ENCODE measurements at regions not wholly inside any gene's neighbourhood (a gene's known extent, or its start where the extent isn't known, plus 50 kb on each side); places are given as distances from the start of the nearest gene placed in this dataset.

DNA sequence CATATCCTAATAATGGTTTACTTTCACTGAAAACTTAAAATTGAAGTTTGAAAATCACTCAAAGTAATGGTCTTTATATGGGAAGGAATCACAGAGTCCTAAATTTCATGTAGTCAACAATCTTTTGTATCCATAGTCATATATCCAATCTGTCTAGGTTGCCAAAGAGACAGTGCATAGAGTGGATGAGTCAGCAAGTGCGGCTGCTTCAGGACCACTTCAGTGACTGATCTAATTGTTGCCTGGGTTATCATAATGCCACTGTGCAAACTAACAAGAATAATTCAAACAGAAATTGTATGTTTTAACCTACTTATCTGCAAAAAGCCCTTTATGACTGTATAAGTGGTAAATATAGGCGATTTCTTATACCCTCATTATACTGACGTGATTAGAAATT, 211.3 kb upstream of the PRR16 start:
- Mint-ChIP-seq H3K4me3 (ENCODE audit: low read depth) (no peak overlapping the region), H3K4me1 (ENCODE audit: low read depth) (peaks cover 3% of the 10 kb centered on the region), H3K27ac (no peak overlapping the region), H3K9me3 (ENCODE audit: low read depth) (no peaks in the 10 kb centered on the region), H3K36me3 (ENCODE audit: insufficient read depth) (no peaks in the 10 kb centered on the region), H3K27me3 (no peaks in the 10 kb centered on the region)
- TF ChIP-seq CTCF (IDR thresholded peaks at IDR 0.05; ENCODE audit: unreplicated experiment): no peak
- DNase-seq (ENCODE audit: low spot score, unreplicated experiment): no peak

GRCh38 chr5:120254385-120254784, 209.7 kb upstream of the PRR16 start:
- H3K27me3 Mint-ChIP-seq: no peaks in the 10 kb centered on the region
- H3K4me3 Mint-ChIP-seq (ENCODE audit: low read depth): no peak overlapping the region
- H3K27ac Mint-ChIP-seq: no peak overlapping the region
- H3K4me1 Mint-ChIP-seq (ENCODE audit: low read depth): peaks cover 3% of the 10 kb centered on the region
- no peak for DNase-seq (ENCODE audit: low spot score, unreplicated experiment)
- H3K9me3 Mint-ChIP-seq (ENCODE audit: low read depth): no peaks in the 10 kb centered on the region
- no peaks in the 10 kb centered on the region for H3K36me3 Mint-ChIP-seq (ENCODE audit: insufficient read depth)
- TF ChIP-seq CTCF (IDR thresholded peaks at IDR 0.05; ENCODE audit: unreplicated experiment): no peak

GRCh38 chr5:120255214-120255613, 208.9 kb upstream of the PRR16 start:
- no peaks in the 10 kb centered on the region for H3K27me3 Mint-ChIP-seq
- H3K9me3 Mint-ChIP-seq (ENCODE audit: low read depth): no peaks in the 10 kb centered on the region
- H3K36me3 Mint-ChIP-seq (ENCODE audit: insufficient read depth): no peaks in the 10 kb centered on the region
- no peak overlapping the region for H3K27ac Mint-ChIP-seq
- peaks cover 3% of the 10 kb centered on the region for H3K4me1 Mint-ChIP-seq (ENCODE audit: low read depth)
- DNase-seq (ENCODE audit: low spot score, unreplicated experiment): no peak
- TF ChIP-seq CTCF (IDR thresholded peaks at IDR 0.05; ENCODE audit: unreplicated experiment): no peak
- H3K4me3 Mint-ChIP-seq (ENCODE audit: low read depth): no peak overlapping the region

DNA sequence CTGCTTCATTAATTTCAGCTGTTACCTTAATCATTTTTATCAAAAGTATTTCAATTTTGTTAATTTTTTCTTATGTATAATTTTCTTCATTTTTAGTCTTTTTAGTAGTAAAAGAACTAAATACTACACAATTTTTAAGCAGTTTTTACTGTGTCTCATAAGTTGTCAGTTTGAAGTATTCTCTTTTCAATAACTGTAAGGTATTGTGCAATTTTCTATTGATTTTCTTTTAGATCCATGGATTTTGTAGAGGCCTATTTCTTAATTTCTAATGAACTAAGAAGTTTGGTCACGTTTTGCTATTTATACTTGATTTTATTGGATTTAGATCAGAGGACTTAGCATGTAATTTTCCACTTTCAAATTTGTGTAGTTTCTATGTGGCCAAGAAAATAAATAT, 207.7 kb upstream of the PRR16 start:
- TF ChIP-seq CTCF (IDR thresholded peaks at IDR 0.05; ENCODE audit: unreplicated experiment): no peak
- peaks cover 3% of the 10 kb centered on the region for H3K4me1 Mint-ChIP-seq (ENCODE audit: low read depth)

DNA sequence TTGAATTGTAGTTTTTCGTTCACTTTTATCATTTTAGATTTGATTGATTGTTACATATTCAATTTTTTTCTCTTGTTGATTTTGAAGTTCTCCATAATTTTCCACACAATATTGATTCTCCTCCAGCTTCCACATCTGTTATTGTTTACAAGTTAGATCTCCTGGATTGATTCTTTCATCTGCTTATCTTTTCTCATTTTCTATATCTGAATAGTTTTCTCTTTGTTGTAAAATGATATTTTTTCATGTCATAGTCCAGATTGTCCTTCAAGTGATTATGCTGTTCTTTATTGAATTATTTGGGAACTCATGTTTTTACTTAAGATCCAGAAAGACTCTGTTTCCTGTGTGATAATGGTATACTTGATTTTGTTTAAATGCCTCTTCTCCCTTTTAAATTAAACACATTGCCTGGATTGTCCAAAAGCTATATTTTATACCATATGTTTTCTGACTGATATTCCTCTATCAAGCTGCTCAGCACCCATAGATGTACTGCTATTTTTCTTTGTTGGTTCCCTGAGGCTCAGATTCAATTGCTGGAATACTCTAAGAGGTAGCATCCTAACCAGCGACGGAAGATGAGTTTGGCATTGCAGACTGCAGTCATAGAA, 206.6 kb upstream of the PRR16 start:
- Mint-ChIP-seq H3K4me1 (ENCODE audit: low read depth) (peaks cover 3% of the 10 kb centered on the region), H3K27me3 (no peaks in the 10 kb centered on the region), H3K4me3 (ENCODE audit: low read depth) (no peak overlapping the region), H3K36me3 (ENCODE audit: insufficient read depth) (no peaks in the 10 kb centered on the region), H3K27ac (no peak overlapping the region), H3K9me3 (ENCODE audit: low read depth) (no peaks in the 10 kb centered on the region)
- TF ChIP-seq CTCF (IDR thresholded peaks at IDR 0.05; ENCODE audit: unreplicated experiment): no peak
- DNase-seq (ENCODE audit: low spot score, unreplicated experiment): no peak

More for the DNA sequence above, 207.7 kb upstream of the PRR16 start:
- Mint-ChIP-seq H3K36me3 (ENCODE audit: insufficient read depth) (no peaks in the 10 kb centered on the region), H3K4me3 (ENCODE audit: low read depth) (no peak overlapping the region), H3K27me3 (no peaks in the 10 kb centered on the region), H3K27ac (no peak overlapping the region), H3K9me3 (ENCODE audit: low read depth) (no peaks in the 10 kb centered on the region)
- no peak for DNase-seq (ENCODE audit: low spot score, unreplicated experiment)

Measured in progenitor cell of endocrine pancreas (in vitro differentiated cells).